ENCODE measurements at regions not wholly inside any gene's neighbourhood (a gene's known extent, or its start where the extent isn't known, plus 50 kb on each side); places are given as distances from the start of the nearest gene placed in this dataset.
"Not testable (repeated sequence)": the region's sequence is repeated elsewhere in the genome, so short reads cannot be mapped to it uniquely, and the experiment has no call there.

DNA sequence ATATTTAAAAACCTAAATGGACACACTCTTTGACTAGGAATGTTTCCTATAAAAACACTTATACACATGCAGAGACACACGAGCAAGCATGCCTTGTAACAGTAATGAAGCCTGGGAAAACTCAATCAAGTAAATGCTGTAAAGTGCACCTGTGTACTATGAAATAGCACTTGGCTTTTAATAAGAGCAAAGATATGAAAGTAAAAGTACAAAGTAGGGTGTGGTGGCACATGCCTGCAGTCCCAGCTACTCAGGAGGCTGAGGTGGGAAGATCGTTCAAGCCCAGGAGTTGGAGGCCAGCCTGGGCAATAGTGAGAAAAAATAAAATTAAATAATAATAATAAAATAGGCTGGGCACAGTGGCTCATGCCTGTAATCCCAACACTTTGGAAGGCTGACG lies 166.9 kb upstream of the GRK3 start:
- DNase-seq, result no peak

DNA sequence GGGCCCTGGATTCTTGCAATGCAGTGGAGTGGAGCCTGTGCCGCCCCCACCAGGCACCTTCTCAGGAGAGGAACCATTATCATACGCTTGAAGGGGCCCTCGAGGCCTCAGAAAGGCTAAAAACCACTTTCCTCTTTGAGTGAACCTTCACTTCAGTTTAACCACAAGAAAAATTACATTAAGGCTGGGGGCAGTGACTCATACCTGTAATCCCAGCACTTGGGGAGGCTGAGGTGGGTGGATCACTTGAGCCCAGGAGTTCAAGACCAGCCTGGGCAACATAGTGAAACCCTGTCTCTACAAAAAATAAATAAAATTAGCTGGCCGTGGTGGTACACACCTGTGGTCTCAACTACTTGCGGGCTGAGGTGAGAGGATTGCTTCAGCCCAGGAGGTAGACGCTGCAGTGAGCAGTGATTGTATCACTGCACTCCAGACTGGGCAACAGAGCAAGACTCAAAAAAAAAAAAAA lies 165.8 kb upstream of the GRK3 start:
- DNase-seq, result not testable (repeated sequence)

DNA sequence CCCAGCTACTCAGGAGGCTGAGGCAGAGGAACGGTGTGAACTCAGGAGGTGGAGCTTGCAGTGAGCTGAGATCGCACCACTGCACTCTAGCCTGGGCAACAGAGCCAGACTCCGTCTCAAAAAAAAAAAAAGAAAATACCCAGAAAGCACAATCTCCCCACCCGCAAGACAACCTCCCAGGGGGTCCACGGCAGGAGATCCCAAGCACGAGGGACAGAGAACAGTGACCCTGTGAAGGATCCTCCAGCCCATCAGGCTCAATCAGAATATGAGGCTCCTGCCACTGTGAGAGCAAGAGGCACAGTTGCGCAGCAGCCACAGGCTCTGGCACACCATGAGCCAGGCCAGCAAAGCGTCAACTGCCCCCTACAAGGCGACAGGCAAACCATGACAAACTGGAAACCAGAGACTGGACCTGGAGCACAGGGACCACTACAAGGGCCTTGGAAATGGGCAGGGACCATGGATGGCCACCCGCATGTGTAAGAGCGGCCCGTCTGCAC lies 164.8 kb upstream of the GRK3 start:
- no peak for DNase-seq

DNA sequence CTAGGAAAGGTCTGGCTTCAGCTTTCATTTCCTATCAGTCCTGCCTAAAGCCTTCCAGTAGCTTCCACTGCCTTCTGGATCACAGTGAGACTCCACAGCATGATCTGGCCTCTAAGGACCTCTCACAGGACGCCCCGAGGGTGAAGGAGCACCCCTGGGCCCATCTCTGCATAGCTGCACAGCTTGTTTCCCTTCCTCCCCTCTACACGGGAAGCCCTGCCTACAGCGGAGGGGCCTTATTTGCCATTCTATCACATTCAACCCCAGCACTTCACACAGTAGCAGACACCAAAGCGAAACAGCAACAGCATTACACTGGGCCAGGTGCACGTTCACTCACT lies 162.3 kb upstream of the GRK3 start:
- DNase-seq, result no peak

DNA sequence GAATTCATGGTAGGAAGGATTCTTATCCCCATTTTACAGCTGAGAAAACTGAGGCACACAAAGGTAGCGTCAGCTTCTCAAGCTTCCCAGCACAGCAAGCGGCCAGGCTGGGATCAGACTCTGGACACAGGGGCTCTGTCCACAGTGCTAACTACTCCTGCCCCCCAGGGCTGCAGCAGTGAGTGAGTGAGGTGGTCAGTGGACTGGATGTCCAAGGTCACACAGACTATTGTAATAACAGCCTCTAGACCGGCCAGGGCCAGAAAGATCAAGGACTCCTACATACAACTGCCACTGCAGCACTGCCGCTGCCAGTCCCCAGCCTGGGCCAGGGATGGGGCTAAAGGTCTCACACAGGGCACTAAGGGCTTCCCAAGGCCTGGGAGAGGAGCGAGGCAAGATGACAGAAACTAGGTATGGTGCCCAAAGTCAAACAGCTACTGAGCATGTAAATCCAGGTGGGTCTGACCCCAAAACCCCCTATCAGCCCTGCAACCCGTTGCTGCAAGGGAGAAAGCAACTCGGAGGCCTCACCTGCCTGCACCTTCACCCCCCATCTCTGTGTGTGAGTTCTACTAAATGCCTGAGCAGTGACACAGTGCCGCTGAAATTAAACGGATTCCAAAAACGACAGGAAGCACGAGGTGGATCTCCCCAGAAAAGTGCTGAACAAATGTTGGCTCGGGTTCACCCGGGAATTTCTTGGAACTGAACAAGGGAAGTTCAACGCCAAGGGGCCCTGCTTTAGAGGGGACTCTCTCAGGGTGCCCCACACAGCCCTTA lies 161.8 kb upstream of the GRK3 start:
- DNase-seq, result peak; percentile 21

DNA sequence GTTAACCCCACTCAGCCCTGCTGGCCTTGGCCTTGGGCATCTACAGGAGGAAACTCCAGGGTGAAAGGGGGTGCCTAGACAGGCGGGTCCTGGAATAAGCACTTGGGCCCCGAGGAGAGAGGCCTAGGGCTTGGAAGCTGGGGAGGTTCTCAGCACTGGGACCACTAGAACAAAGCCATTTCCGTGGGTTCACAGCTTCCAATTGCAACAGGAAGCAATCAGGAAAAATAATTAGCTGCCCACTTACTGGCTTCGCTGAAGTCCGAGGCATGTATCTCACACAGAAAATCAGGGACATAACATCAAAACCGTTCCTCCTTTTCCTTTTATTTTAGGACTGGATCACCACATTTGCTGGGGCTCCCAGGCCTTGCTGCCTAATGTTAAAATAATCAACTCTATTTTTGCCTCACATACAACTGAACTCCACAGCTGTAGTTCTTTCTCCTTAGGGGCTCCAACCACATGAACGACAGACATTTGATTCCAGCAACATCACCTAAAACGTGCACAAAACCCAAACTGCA lies 161.1 kb upstream of the GRK3 start:
- peak; percentile 37 for DNase-seq

DNA sequence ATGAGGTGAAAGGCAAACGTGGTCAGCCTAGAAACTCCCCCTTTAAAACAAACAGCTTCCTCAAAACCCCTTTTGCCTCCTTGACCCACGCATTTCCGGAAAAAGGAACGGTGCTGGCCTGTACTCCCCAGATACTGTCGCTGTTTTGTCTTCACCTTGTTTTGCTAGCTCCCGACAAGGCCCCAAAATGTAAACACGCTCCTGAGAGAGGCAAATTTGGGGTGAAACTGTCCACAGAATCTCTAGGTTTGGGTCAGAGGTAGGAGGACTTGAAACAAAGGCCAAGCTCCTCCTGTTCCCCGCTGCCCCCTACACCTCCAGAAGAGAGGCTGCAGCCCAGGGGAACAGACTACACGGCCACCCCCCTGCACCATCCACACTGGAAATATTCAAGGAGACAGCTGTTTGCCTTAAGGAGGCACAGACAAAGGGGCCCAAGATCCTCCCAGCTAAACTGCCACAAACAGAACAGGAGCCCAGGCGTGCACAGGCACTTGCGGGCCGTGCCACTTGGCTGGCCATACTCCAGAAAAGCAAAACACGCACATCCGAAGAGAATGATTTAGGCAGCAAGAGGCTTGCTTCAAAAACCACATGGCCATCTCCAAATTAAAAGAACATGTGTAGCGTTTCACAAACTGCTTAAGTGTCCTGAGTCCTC lies 160.5 kb upstream of the GRK3 start:
- DNase-seq, result peak; percentile 40

DNA sequence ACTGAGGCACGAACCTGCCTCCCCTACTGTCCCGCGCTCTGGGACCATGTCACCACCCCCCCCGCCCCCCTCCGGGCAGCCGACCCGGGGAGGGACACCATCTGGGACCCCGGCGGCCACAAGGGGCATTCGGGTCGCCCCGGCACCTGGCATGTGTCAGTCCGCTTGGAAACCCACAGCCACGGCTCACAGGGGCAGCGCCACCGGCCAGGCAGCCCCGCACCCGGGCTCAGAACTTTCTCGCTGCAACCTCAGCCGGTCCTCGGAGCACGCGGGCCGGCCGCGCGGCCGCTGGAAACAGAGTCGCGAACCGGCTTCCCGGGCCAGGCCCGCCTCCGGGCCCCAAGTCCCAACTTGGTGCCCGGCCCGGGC lies 159.9 kb upstream of the GRK3 start:
- peak; percentile 25 for DNase-seq

DNA sequence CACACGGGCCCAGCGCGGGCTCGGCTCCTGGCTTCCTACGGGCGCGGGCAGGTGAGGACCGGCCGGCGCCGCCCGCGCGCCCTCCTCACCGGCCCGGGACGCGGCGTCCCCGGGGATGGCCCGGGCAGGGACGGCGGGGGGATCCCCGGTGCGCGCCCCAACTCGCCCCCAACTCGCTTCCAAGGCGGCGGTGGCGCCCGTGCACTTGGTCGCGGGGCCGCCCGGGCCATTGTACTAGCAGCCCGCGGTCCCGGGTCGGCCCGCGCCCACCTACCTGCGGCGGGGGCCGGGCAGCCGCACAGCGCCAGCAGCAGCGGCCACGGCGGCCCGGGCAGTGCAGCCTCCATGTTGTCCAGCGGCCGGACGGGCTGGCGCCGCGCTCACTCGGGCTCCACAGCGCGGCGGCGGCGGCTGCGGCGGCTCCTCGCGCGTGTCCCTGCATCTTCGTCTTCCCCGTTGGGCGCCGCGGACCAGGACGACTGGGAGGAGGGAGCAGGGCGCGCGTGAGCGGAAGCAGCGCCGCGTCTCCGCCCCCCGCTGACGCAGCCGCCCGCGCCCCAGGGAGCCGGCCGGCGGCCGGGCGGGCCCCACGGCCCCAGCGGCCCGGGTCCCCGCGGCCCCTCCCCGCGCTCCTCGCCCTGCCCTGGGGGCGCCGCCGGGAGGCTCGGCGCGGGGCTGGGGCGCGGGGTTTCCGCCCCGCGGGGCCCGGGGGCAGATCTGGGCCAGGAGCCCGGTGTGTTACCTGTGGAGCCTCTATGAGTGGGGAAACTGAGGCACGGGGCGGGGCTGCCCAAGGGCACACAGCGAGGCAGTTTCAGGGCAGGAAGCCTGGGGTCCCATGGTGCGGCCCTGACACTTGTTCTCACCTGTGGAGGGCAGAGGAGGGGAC lies 159.3 kb upstream of the GRK3 start:
- peak; percentile 67 for DNase-seq

DNA sequence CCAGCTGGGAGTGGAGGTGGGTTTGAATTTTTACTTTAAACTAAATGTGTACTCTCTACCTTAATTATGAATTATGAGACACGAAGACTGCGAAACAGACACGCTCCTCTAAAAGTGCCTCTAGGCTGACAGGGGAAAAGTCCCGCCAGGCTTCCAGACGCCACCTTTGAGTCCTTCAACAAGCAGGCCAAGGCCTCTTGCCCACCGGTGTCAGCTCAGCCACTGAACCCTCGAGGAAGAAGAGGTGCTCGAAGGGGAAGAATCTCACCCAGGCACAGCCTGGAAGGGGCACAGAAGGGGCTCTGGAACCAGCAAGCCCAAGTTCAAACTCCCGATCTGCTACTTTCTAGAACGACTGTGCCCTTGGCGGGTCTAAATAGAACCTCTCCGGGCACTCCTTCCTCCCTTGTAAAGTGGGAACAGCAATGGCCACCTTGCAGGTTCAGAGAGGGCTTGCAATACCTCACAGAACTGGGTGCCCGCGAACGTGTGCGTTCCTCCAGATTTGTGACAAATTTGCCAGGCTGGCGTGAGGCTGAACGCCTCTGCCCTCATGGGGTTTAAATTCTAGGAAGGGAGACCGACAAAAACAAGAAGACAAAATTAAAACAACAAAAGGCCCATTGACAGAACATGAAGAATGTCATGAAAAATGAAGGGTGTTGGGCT lies 158.5 kb upstream of the GRK3 start:
- no peak for DNase-seq

DNA sequence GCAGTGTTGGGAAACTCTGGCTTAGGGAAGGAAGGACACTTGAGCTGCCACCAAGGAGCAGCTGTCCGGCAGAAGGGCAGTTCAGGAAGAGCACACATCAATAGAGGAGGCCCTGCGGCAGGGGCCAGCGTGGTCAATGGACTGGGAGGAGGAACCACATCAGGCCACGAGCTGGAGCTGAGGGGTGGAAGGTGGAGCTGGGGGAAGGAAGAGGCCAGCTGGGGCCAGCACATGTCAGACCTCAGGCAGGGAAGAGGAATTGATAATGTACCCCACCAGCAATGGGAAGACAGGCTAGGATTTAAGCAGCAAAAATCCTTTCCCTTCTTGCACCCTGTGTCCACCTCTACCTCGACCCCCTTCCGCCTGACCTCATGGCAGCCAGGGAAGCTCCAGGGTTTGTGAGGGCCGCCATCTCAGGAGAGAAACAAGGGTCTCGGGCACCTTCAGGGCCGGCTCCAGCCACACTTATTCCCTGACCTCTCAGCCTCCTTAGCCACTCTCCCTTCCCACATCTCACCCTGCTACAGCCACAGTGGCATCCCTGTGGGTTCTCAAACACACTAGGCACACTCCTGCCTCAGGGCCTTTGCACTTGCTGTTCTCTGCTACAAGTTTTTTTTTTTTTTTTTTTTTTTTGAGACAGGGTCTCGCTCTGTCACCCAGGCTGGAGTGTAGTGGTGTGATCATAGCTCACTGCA lies 157.8 kb upstream of the GRK3 start:
- no peak for DNase-seq

DNA sequence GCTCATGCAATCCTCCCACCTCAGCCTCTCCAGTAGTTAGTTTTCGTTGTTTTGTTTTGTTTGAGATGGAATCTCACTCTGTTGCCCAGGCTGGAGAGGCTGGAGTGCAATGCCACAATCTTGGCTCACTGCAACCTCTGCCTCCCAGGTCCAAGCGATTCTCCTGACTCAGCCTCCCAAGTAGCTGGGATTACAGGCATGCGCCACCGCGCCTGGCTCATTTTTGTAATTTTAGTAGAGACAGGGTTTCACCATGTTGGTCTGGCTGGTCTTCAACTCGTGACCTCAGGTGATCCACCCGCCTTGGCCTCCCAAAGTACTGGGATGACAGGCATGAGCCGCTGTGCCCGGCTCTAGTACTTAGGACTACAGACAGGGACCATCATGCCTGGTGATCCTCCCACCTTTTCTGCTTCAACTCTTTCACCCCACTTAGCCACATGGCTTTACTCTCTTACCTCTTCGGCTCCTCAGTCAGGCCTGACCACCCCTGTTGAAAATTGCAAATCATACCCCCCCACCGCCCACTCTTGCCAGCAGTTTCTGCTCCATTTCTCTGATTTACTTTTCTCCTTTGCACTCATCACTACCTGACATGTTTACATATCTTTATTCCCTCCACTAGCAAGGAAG lies 157.1 kb upstream of the GRK3 start:
- DNase-seq, result no peak

DNA sequence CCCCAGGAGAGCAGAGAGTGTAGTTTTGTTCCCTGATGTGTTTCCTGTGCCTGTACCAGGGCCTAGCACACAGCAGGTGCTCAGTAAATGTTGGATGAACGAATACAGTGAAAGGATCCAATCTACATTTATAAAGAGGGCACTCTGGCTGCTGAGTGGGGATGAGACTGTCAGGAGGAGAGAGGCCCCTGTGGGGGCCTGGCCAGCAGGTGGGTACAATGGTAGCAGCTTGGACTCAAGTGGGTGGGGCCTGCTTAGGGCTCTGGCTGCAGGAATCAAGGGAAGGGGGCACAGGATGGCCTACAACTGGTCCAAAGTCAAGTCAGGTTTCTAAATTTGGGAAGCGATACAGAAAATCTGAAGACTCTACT lies 156.6 kb upstream of the GRK3 start:
- no peak for DNase-seq

DNA sequence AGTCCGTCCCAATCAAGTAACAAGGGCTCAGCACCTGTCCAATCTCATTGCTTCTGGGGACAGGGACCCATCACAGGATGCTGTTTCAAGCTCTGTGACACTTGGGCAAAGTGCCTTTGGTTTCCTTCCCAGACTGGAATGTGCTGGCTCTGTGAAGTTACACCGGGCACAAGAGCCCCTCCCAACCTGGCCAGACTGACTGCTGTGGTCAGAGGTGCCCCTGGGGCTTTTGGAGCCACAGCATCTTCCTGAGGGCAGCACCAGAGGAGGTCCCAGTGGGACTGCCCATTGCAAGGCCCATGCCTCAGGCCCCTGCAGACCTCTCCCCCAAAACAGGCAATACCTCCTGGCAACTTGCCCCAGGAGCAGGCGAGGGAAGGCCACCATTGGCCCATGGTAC lies 155.2 kb upstream of the GRK3 start:
- no peak for DNase-seq

DNA sequence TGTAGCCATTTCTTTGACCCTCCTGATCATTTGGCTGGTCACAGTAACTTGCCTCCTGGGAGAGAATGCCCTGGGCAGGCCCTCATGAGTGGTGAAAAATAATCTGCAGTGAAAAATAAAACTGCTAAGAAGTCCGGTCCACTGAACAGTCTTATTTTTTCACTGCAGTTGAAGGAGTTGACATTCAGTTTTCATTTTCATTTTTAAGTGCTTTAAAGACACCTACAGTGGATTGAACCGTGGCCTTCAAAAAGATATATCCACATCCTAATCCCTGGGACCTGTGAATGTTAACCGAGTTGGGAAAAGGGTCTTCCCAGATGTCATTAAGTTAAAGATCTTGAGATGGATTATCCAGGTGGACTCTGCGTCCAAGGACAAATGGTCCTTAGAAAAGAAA lies 153.6 kb upstream of the GRK3 start:
- no peak for DNase-seq

DNA sequence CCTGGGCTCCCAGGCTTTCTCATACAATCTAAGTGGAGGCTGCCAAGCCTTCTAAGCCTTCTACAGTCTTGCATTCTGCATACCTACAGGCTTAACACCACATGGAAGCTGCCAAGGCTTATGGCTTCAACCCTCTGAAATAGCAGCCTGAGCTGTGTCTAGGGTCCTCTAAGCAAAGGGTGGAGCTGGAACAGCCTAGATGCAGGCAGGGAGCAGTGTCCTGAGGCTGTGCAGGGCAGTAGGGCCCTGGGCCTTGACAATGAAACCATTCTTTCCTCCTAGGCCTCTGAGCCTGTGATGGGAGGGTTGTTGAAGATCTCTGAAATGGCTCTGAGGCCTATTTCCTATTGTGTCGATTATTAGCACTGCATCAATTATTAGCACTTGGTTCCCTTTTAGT lies 150.9 kb upstream of the GRK3 start:
- DNase-seq, result no peak

DNA sequence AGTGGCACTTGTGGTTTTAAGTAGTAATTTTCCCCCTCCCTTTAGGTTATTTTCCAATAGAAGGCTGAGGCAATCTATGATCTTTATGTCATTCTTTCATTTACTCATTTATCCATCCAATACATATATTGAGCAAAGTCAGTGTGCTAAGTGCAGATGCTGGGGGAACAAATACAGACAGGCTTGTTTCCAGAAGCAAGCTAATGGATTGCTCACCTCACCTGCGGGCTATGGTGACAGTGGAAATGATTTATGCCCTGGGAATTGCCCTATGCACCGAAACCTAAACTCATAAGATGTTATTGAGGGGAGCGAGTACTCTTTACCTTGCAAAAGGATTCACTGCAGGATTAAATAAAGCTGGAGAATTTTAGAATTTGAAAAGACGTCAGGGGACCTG lies 148.7 kb upstream of the GRK3 start:
- DNase-seq, result not testable (repeated sequence)

DNA sequence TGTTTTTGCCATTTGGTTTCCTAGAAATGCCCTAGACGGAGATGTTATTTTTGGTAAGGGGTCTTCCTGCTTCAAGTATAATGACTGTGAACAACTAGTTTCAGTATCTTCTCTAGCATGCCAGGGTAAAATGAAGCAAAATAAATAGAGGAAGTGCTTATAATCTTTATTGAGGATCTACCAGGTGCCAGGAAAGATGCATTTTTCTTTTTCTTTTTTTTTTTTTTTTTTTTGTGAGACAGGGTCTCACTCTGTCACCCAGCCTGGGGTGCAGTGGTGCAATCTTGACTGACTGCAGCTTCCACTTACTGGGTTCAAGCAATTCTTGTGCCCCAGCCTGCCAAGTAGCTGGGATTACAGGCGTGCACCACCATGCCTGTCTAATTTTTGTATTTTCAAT lies 146.6 kb upstream of the GRK3 start:
- not testable (repeated sequence) for DNase-seq

DNA sequence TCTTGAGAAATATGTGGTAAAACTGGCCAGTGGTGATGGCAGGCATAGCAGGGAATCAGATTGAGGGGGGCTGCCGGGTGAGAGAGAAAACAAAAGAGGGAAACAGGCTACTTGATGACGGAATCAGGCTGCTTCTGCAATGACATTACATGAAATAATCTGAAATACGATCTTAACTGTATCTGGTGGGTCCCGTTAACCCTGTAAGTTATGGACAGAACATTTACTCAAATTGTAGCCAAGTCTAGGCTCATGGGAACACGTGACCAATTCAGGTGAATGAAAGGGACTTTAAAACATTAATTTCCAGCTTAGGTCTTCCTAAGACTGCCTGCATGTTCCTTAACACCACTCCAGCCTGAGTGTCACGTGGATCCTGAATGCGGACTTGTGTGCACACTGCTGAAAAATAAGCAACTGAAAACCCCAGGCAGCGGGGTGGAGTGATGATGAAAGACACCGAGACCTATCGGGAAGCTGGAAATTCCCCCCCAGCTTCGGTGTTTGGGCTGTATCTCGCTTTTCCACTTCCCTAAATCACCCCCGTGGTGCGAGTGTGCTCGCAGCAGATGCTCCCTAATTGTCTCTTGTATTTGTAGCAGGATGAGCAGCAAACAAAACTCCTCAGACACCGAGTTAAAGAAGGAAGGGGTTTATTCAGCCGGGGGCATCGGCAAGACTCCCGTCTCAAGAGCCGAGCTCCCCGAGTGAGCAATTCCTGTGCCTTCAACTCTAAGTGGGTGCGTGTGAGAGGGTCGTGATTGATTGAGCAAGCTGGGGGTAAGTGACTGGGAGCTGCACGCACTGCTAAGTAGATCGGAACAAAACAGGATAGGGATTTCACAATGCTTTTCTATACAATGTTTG lies 145.0 kb upstream of the GRK3 start:
- DNase-seq, result peak; percentile 71

DNA sequence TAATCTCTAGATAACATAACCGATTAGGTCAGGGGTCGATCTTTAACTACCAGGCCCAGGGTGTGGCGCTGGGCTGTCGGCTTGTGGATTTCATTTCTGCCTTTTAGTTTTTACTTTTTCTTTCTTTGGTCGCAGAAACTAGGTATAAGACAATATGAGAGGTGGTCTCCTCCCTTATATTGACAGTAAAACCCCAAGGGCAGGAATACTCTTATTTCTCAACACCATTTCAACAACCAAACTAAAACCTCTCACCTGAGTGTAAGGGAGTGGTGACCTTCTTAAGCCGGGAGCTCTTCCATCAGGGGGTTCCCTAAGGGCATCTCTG lies 144.4 kb upstream of the GRK3 start:
- not testable (repeated sequence) for DNase-seq

Data from dermis blood vessel endothelial cell (primary cell).